ENCODE measurements at regions not wholly inside any gene's neighbourhood (a gene's known extent, or its start where the extent isn't known, plus 50 kb on each side); places are given as distances from the start of the nearest gene placed in this dataset.

DNA sequence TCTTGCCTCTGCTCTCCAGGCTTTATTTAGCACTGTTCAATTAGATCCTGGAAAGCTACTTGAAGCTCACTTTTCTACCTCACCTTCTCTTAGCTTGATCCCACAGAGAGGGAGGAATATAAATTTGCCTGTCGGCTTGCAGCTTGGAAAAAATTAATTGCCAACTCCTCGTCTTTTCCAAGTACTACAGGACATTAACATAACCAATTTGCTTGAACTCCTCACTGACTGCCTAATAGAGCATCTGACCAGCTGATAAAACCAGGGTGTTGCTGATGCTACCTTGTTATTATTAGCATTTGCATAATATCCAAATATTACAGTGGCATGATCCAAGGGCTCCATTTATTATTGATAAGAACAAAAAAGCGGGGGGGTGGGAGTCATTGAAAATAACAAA is 561.8 kb downstream of the MCTP2 start:
- Histone ChIP-seq H2AK5ac (ENCODE audit: low read depth, low read length) (no peak overlapping the region), H4K91ac (replicated peaks; ENCODE audit: insufficient read length, low read length) (no peak overlapping the region), H3K18ac (ENCODE audit: extremely low read depth, low read length) (0 out of 2 replicates have a peak overlapping the region, but pooled peaks have one; percentile 43), H3K23ac (ENCODE audit: insufficient read length) (no peak overlapping the region), H3K27ac (ENCODE audit: low read depth, low read length) (no peak overlapping the region), H4K20me1 (replicated peaks in 1 of 2; ENCODE audit: control insufficient read depth in 1 of 2, insufficient read depth in 2 of 2, low read length in 2 of 2) (no peaks in the 10 kb centered on the region), H3K27me3 (replicated peaks in 1 of 4; ENCODE audit: control insufficient read depth in 3 of 4, extremely low read depth in 1 of 4, insufficient read depth in 3 of 4, low read length in 3 of 4) (no peaks in the 10 kb centered on the region), H3K36me3 (ENCODE audit: control insufficient read depth in 2 of 4, insufficient read depth in 4 of 4, low read length in 3 of 4) (no peaks in the 10 kb centered on the region), H3K14ac (ENCODE audit: insufficient read length) (no peak overlapping the region), H2BK120ac (replicated peaks; ENCODE audit: low read depth, low read length) (no peak overlapping the region), H2BK15ac (ENCODE audit: low read length) (no peak overlapping the region), H2BK20ac (ENCODE audit: low read length) (no peak overlapping the region), H3K4me1 (replicated peaks in 1 of 4; ENCODE audit: control insufficient read depth in 3 of 4, insufficient read depth in 4 of 4, low read length in 3 of 4) (peaks cover 0 to 9% (median 0%) of the 10 kb centered on the region in 4 experiments; a peak in 2 of 7 replicates), H3K79me2 (ENCODE audit: control insufficient read depth in 1 of 2, insufficient read depth in 2 of 2, low read length in 2 of 2) (no peaks in the 10 kb centered on the region), H3K9me3 (ENCODE audit: insufficient read depth in 2 of 2, low read depth in 1 of 2, low read length in 1 of 2) (0 out of 4 replicates have a peak, but pooled peaks cover 0 to 4% of the 10 kb centered on the region in 2 experiments), H3K23me2 (ENCODE audit: low read depth, low read length) (no peaks in the 10 kb centered on the region), H2AFZ (ENCODE audit: low read length) (no peak overlapping the region; the same call in 1 of the 2 replicates), H3K79me1 (ENCODE audit: low read depth, low read length) (no peaks in the 10 kb centered on the region), H3K4me3 (ENCODE audit: extremely low read depth in 1 of 4, insufficient read depth in 2 of 4, low read depth in 3 of 4, low read length in 4 of 4) (no peak overlapping the region), H3K56ac (replicated peaks; ENCODE audit: insufficient read length, low read depth, low read length) (no peak overlapping the region), H4K8ac (ENCODE audit: extremely low read depth, insufficient read depth, low read length) (no peak overlapping the region), H2BK12ac (ENCODE audit: low read depth, low read length) (no peak overlapping the region), H2BK5ac (ENCODE audit: low read depth, low read length) (no peak overlapping the region), H3K9ac (replicated peaks in 1 of 4; ENCODE audit: extremely low read depth in 1 of 4, low read depth in 3 of 4, low read length in 3 of 4) (no peak overlapping the region), H3K4me2 (ENCODE audit: insufficient read depth in 1 of 2, low read depth in 2 of 2, low read length in 2 of 2) (no peak overlapping the region), H4K5ac (ENCODE audit: insufficient read length, low read depth, low read length) (no peak overlapping the region), H3K4ac (replicated peaks; ENCODE audit: insufficient read length, low read depth, low read length) (no peak overlapping the region)
- ChIA-PET POLR2A (ENCODE audit: partially characterized antibody) (no interaction called here), CTCF (ENCODE audit: partially characterized antibody) (no interaction called here)
- FAIRE-seq (no peak), DNase-seq (ENCODE audit: low read depth in 1 of 2, low spot score in 2 of 2) (no peak)
- TF ChIP-seq, protein P1, sequence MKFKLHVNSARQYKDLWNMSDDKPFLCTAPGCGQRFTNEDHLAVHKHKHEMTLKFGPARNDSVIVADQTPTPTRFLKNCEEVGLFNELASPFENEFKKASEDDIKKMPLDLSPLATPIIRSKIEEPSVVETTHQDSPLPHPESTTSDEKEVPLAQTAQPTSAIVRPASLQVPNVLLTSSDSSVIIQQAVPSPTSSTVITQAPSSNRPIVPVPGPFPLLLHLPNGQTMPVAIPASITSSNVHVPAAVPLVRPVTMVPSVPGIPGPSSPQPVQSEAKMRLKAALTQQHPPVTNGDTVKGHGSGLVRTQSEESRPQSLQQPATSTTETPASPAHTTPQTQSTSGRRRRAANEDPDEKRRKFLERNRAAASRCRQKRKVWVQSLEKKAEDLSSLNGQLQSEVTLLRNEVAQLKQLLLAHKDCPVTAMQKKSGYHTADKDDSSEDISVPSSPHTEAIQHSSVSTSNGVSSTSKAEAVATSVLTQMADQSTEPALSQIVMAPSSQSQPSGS (IDR thresholded peaks at IDR 0.05; ENCODE audit: low read length) = no peak
- TF ChIP-seq BRCA1 (IDR thresholded peaks at IDR 0.05; ENCODE audit: low read depth, low read length) = no peak
- TF ChIP-seq POLR2AphosphoS5 (IDR thresholded peaks at IDR 0.05; ENCODE audit: low read depth, low read length) = no peak
- TF ChIP-seq RAD21 (IDR thresholded peaks at IDR 0.05 in 1 of 2, conservative IDR thresholded peaks at IDR 0.05 in 1 of 2; ENCODE audit: low read depth in 2 of 2, low read length in 2 of 2) = no peak
- no peak for TF ChIP-seq POLR2A (IDR thresholded peaks at IDR 0.05; ENCODE audit: control extremely low read depth in 1 of 2, low read depth in 2 of 2, low read length in 2 of 2)
- no peak for TF ChIP-seq SUZ12 (IDR thresholded peaks at IDR 0.05; ENCODE audit: low read length)
- TF ChIP-seq POU5F1 (IDR thresholded peaks at IDR 0.05; ENCODE audit: low read depth, low read length) = no peak
- TF ChIP-seq, protein P2, sequence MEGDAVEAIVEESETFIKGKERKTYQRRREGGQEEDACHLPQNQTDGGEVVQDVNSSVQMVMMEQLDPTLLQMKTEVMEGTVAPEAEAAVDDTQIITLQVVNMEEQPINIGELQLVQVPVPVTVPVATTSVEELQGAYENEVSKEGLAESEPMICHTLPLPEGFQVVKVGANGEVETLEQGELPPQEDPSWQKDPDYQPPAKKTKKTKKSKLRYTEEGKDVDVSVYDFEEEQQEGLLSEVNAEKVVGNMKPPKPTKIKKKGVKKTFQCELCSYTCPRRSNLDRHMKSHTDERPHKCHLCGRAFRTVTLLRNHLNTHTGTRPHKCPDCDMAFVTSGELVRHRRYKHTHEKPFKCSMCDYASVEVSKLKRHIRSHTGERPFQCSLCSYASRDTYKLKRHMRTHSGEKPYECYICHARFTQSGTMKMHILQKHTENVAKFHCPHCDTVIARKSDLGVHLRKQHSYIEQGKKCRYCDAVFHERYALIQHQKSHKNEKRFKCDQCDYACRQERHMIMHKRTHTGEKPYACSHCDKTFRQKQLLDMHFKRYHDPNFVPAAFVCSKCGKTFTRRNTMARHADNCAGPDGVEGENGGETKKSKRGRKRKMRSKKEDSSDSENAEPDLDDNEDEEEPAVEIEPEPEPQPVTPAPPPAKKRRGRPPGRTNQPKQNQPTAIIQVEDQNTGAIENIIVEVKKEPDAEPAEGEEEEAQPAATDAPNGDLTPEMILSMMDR (IDR thresholded peaks at IDR 0.05; ENCODE audit: control extremely low read depth in 1 of 3, insufficient read depth in 1 of 3, low read depth in 1 of 3, low read length in 3 of 3) = no peak
- WGBS, 2 experiments (ENCODE audit: extremely low coverage in 1 of 2, insufficient coverage in 1 of 2, insufficient read length in 1 of 2, insufficient replicate concordance in 2 of 2, low coverage in 1 of 2, low lambda C conversion rate in 2 of 2, missing lambda C conversion rate in 1 of 2) = 86% methylated on average over 3 of the region's 3 CpGs; no CpG with 5 or more reads in 1 of the 2 experiments

Data from H1 (cell line).